HEK293 (cell line): ENCODE measurements at regions not wholly inside any gene's neighbourhood (a gene's known extent, or its start where the extent isn't known, plus 50 kb on each side); places are given as distances from the start of the nearest gene placed in this dataset.

Experiments used
- CTCF ChIA-PET: fragments of 350-600 bp; formaldehyde crosslinking; extraction: SDS; loops from one replicate; lab custom pipeline; 2021; ENCODE audit warnings: antibody characterized with exemption; lab: Yijun Ruan, JAX
- POLR2A ChIA-PET: fragments of 300-600 bp; formaldehyde crosslinking; extraction: SDS; loops from one replicate; lab custom pipeline; 2020; ENCODE audit warnings: antibody characterized with exemption, inconsistent platforms; lab: Yijun Ruan, JAX
- H3K27ac ChIP-seq: fragments of 200-500 bp; sonication (Bioruptor generic); 2 replicates; pipeline ENCODE4 v1.5.1; 2014; ENCODE audit warnings: low read depth, low read length, control low read depth, inconsistent platforms; ENCODE audit errors: extremely low read depth
- H3K36me3 ChIP-seq, 2 experiments: fragments of 200-500 bp in 1 of 2; sonication (Bioruptor generic) in 1 of 2; 1 replicate in 1 of 2; 2 replicates in 1 of 2; pipeline ENCODE4 v1.5.1; 2014 to 2017; ENCODE audit warnings: inconsistent platforms in 2 of 2, low read length in 2 of 2; ENCODE audit not compliant: control insufficient read depth in 2 of 2, insufficient read depth in 1 of 2
- H3K4me1 ChIP-seq: fragments of 200-500 bp; sonication (Bioruptor generic); 2 replicates; pipeline ENCODE4 v1.5.1; 2014; ENCODE audit warnings: mild to moderate bottlenecking, low read length, inconsistent platforms; ENCODE audit not compliant: control insufficient read depth, insufficient read depth
- H3K4me3 ChIP-seq: 2 replicates; pipeline ENCODE4 v1.5.1; 2011; ENCODE audit warnings: low read depth, mild to moderate bottlenecking, control low read depth, low read length, moderate library complexity
- H3K9me3 ChIP-seq: fragments of 200-500 bp; sonication (Bioruptor generic); 2 replicates; pipeline ENCODE4 v1.5.1; 2014; ENCODE audit warnings: low read depth, low read length, inconsistent platforms; ENCODE audit not compliant: control insufficient read depth, insufficient read depth
- FEZF1 ChIP-seq: fragments of 450-650 bp; formaldehyde crosslinking; IDR thresholded peaks from 2 replicates; pipeline ENCODE4 v1.5.1; 2016; ENCODE audit warnings: missing biosample characterization, missing genetic modification characterization
- HOXA7 ChIP-seq: sonication (generic); formaldehyde crosslinking; IDR thresholded peaks from 2 replicates; pipeline ENCODE4 v1.8.1; 2022; ENCODE audit warnings: missing genetic modification reagents, borderline replicate concordance
- MYNN ChIP-seq: fragments of 450-650 bp; formaldehyde crosslinking; IDR thresholded peaks from 2 replicates; pipeline ENCODE4 v1.5.1; 2016; ENCODE audit warnings: missing biosample characterization, missing genetic modification characterization, borderline replicate concordance
- PRDM10 ChIP-seq: fragments of 450-650 bp; formaldehyde crosslinking; IDR thresholded peaks from 2 replicates; pipeline ENCODE4 v1.5.1; 2016; ENCODE audit warnings: missing biosample characterization, missing genetic modification characterization
- REST ChIP-seq: fragments of 450-650 bp; formaldehyde crosslinking; IDR thresholded peaks from 2 replicates; pipeline ENCODE4 v1.5.1; 2016; ENCODE audit warnings: missing biosample characterization, missing genetic modification characterization
- ZBTB26 ChIP-seq: fragments of 450-650 bp; formaldehyde crosslinking; optimal IDR thresholded peaks from 2 replicates; pipeline ENCODE3; 2016; ENCODE audit warnings: missing biosample characterization, mild to moderate bottlenecking, missing genetic modification characterization
- ZFP37 ChIP-seq: fragments of 450-650 bp; formaldehyde crosslinking; IDR thresholded peaks from 2 replicates; pipeline ENCODE4 v1.5.1; 2016; ENCODE audit warnings: missing biosample characterization, missing genetic modification characterization
- ZNF23 ChIP-seq: fragments of 450-650 bp; formaldehyde crosslinking; IDR thresholded peaks from 2 replicates; pipeline ENCODE4 v1.5.1; 2016; ENCODE audit warnings: missing biosample characterization, missing genetic modification characterization, borderline replicate concordance
- ZNF26 ChIP-seq: fragments of 450-650 bp; formaldehyde crosslinking; IDR thresholded peaks from 2 replicates; pipeline ENCODE4 v1.5.1; 2016; ENCODE audit warnings: missing biosample characterization, missing genetic modification characterization
- ZNF324 ChIP-seq: fragments of 450-650 bp; formaldehyde crosslinking; IDR thresholded peaks from 2 replicates; pipeline ENCODE4 v1.5.1; 2016; ENCODE audit warnings: missing biosample characterization, missing genetic modification characterization
- ZNF366 ChIP-seq: fragments of 450-650 bp; formaldehyde crosslinking; conservative IDR thresholded peaks from 2 replicates; pipeline ENCODE4 v1.5.1; 2016; ENCODE audit warnings: missing biosample characterization, missing genetic modification characterization
- ZNF404 ChIP-seq: fragments of 450-650 bp; formaldehyde crosslinking; IDR thresholded peaks from 2 replicates; pipeline ENCODE4 v1.5.1; 2017; ENCODE audit warnings: missing biosample characterization, missing genetic modification characterization
- ZNF518A ChIP-seq: fragments of 450-650 bp; formaldehyde crosslinking; conservative IDR thresholded peaks from 2 replicates; pipeline ENCODE4 v1.5.1; 2016; ENCODE audit warnings: low read depth, missing biosample characterization, missing genetic modification characterization
- ZNF585B ChIP-seq: fragments of 450-650 bp; formaldehyde crosslinking; IDR thresholded peaks from 2 replicates; pipeline ENCODE4 v1.5.1; 2016; ENCODE audit warnings: missing biosample characterization, missing genetic modification characterization
- ZNF596 ChIP-seq: fragments of 450-650 bp; IDR thresholded peaks from 2 replicates; pipeline ENCODE4 v1.5.0; 2018; ENCODE audit warnings: missing biosample characterization, mild to moderate bottlenecking, missing genetic modification characterization, moderate library complexity
- ZNF629 ChIP-seq: fragments of 450-650 bp; formaldehyde crosslinking; IDR thresholded peaks from 2 replicates; pipeline ENCODE4 v1.5.1; 2017; ENCODE audit warnings: missing biosample characterization, missing genetic modification characterization
- ZNF660 ChIP-seq: fragments of 450-650 bp; IDR thresholded peaks from 2 replicates; pipeline ENCODE4 v1.5.1; 2018; ENCODE audit warnings: missing biosample characterization, mild to moderate bottlenecking, missing genetic modification characterization
- ZNF670 ChIP-seq: fragments of 450-650 bp; formaldehyde crosslinking; IDR thresholded peaks from 2 replicates; pipeline ENCODE4 v1.5.1; 2016; ENCODE audit warnings: missing biosample characterization, missing genetic modification characterization, low read depth
- ZSCAN4 ChIP-seq: fragments of 450-650 bp; formaldehyde crosslinking; IDR thresholded peaks from 2 replicates; pipeline ENCODE4 v1.5.1; 2017; ENCODE audit warnings: missing biosample characterization, missing genetic modification characterization

- H3K9me3 ChIP-seq, result no peaks in the 10 kb centered on the region
- POLR2A ChIA-PET, result no interaction called here
Measured at GRCh38 chr6:138031850-138032249, 75.4 kb downstream of the PERP start.

More at GRCh38 chr6:138031850-138032249, 75.4 kb downstream of the PERP start:
- Histone ChIP-seq H3K4me1 (0 out of 2 replicates have a peak, but pooled peaks cover 6% of the 10 kb centered on the region), H3K27ac (no peak overlapping the region), H3K4me3 (no peak overlapping the region)
- CTCF ChIA-PET, result interaction anchor here (1.0 to 3.7 kb wide), 3 partner anchors 25 to 85 kb away, joined by 3 to 20 read pairs (median 6); no protein-coding TSS in a partner anchor
- TF ChIP-seq ZNF404 (tag by site-specific recombination), result no peak
- TF ChIP-seq ZNF670, result no peak
- no peak for TF ChIP-seq ZNF366 (tag by site-specific recombination)
- no peak for TF ChIP-seq ZNF596 (tag by site-specific recombination)
- TF ChIP-seq ZNF518A, result no peak
- no peak for TF ChIP-seq ZNF324 (tag by site-specific recombination)
- TF ChIP-seq PRDM10 (tag by site-specific recombination), result no peak
- no peak for TF ChIP-seq ZNF585B (tag by site-specific recombination)
- TF ChIP-seq FEZF1 (tag by site-specific recombination), result no peak
- no peak for TF ChIP-seq ZSCAN4
- no peak for TF ChIP-seq ZBTB26
- no peak for TF ChIP-seq ZNF23
- no peak for TF ChIP-seq ZNF660 (tag by site-specific recombination)
- no peak for TF ChIP-seq ZNF26 (tag by site-specific recombination)
- no peak for TF ChIP-seq ZFP37 (tag by site-specific recombination)
- no peak for TF ChIP-seq HOXA7 (CRISPR knock-in tag)
- TF ChIP-seq REST, result no peak
- no peak for TF ChIP-seq MYNN (tag by site-specific recombination)
- TF ChIP-seq ZNF629 (tag by site-specific recombination), result no peak
- TF ChIP-seq, all 188 proteins: peak for 0
- H3K36me3 ChIP-seq, result no peaks in the 10 kb centered on the region
